ENCODE measurements at regions not wholly inside any gene's neighbourhood (a gene's known extent, or its start where the extent isn't known, plus 50 kb on each side); places are given as distances from the start of the nearest gene placed in this dataset.
"Not testable (repeated sequence)": the region's sequence is repeated elsewhere in the genome, so short reads cannot be mapped to it uniquely, and the experiment has no call there.

DNA sequence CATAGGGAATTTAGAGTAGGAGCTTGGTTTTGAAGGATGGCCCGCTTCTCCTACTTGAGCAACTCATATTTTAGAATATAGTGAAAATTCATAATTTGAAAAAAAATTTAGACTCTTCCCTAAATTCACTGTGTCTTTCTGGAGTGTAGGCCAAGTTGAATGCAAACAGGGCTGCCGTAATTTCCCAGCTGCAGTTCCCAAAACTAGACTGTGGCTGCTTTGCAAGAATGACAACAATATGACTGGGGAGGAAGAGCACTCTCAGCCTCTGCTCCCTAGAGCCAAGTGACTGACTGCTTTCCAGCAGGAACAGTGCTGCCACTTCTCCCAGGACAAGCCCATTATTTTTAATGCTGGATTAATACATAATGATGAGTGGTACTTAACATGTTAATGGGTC is 209.0 kb downstream of the RHOU start:
- TF ChIP-seq, protein P1, sequence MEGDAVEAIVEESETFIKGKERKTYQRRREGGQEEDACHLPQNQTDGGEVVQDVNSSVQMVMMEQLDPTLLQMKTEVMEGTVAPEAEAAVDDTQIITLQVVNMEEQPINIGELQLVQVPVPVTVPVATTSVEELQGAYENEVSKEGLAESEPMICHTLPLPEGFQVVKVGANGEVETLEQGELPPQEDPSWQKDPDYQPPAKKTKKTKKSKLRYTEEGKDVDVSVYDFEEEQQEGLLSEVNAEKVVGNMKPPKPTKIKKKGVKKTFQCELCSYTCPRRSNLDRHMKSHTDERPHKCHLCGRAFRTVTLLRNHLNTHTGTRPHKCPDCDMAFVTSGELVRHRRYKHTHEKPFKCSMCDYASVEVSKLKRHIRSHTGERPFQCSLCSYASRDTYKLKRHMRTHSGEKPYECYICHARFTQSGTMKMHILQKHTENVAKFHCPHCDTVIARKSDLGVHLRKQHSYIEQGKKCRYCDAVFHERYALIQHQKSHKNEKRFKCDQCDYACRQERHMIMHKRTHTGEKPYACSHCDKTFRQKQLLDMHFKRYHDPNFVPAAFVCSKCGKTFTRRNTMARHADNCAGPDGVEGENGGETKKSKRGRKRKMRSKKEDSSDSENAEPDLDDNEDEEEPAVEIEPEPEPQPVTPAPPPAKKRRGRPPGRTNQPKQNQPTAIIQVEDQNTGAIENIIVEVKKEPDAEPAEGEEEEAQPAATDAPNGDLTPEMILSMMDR (IDR thresholded peaks at IDR 0.05; ENCODE audit: control insufficient read depth, extremely low read depth, insufficient read depth): no peak
- no peak for DNase-seq (ENCODE audit: low read depth)
- no peak overlapping the region for H3K4me3 ChIP-seq (ENCODE audit: low read depth, low read length)

DNA sequence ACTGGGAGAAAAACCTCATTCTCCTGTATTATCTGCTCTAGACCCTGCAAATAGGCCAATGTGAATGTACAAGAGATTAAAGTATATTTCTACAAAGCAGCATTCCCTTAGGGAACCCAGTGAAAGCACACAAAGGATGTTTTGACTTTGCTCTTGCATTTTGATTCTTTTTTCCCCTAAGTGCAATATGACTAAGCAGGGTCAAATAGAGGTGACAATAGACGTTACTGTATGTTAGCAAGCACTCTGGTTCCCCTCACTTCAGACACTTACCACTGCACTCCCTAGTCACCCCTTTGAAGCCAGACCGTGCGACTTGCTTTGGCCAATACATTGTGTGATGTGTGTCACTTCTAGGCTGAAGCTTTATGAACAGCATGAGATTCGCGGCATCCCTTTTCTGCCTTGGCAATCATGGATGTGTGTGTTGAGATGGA is 209.7 kb downstream of the RHOU start:
- DNase-seq (ENCODE audit: low read depth): no peak
- TF ChIP-seq, protein P1 (IDR thresholded peaks at IDR 0.05; ENCODE audit: control insufficient read depth, extremely low read depth, insufficient read depth): no peak
- no peak overlapping the region for H3K4me3 ChIP-seq (ENCODE audit: low read depth, low read length)

DNA sequence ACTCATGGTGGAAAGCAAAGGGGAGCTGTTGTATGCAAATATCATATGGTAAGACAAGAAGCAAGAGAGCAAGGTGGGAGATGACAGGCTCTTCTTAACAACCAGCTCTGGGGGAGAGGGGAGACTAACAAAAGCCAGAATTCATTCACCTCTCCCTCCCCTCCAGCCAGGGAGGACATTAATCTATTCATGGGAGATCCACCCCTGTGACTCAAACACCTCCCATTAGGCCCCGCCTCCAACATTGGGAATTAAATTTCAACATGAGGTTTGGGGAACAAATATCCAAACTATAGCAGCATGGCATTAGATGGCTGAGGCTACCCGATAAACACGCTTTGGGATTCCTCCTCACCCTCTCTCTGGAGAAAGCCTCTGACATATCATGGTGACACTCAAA is 210.6 kb downstream of the RHOU start:
- TF ChIP-seq, protein P1 (IDR thresholded peaks at IDR 0.05; ENCODE audit: control insufficient read depth, extremely low read depth, insufficient read depth): no peak
- H3K4me3 ChIP-seq (ENCODE audit: low read depth, low read length): no peak overlapping the region

DNA sequence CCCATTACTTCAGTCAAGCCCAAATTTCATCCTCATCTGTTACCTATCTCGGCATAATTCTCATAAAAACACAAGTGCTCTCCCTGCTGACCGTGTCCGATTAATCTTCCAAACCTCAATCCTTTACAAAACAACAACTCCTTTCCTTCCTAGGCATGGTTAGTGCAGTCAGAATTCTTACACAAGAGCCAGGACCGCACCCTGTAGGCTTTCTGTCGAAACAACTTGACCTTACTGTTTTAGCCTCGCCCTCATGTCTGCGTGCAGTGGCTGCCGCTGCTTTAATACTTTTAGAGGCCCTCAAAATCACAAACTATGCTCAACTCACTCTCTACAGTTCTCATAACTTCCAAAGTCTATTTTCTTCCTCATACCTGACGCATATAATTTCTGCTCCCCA is 214.3 kb downstream of the RHOU start:
- DNase-seq (ENCODE audit: low read depth); H3K4me3 ChIP-seq (ENCODE audit: low read depth, low read length): not testable (repeated sequence)

More for the DNA sequence above, 210.6 kb downstream of the RHOU start:
- no peak for DNase-seq (ENCODE audit: low read depth)

DNA sequence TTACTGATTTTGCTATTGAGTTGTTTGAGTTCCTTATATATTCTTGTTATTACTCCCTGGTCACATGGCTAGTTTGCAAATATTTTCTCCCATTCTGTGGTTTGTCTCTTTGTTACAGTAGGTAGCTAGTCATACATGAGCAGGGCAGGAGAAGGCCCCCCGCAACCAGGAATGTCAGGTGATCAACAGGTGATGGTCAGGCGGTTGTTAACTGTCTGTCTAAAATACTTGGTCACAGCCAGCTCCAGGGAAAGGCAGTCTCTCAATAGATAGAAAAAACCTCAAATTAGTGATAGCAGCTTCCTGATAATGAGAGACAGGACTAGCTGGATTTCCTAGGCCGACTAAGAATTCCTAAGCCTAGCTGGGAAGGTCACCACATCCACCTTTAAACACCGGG is 217.9 kb downstream of the RHOU start:
- TF ChIP-seq, protein P1 (IDR thresholded peaks at IDR 0.05; ENCODE audit: control insufficient read depth, extremely low read depth, insufficient read depth): no peak
- H3K4me3 ChIP-seq (ENCODE audit: low read depth, low read length): no peak overlapping the region
- no peak for DNase-seq (ENCODE audit: low read depth)

DNA sequence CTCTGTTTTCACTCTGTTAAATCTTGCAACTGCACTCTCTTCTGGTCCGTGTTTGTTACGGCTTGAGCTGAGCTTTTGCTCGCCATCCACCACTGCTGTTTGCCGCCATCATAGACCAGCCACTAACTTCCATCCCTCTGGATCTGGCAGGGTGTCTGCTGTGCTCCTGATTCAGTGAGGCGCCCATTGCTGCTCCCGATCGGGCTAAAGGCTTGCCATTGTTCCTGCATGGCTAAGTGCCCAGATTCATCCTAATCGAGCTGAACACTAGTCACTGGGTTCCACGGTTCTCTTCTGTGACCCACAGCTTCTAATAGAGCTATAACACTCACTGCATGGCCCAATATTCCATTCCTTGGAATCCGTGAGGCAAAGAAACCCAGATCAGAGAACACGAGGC is 218.5 kb downstream of the RHOU start:
- H3K4me3 ChIP-seq (ENCODE audit: low read depth, low read length); DNase-seq (ENCODE audit: low read depth): not testable (repeated sequence)

DNA sequence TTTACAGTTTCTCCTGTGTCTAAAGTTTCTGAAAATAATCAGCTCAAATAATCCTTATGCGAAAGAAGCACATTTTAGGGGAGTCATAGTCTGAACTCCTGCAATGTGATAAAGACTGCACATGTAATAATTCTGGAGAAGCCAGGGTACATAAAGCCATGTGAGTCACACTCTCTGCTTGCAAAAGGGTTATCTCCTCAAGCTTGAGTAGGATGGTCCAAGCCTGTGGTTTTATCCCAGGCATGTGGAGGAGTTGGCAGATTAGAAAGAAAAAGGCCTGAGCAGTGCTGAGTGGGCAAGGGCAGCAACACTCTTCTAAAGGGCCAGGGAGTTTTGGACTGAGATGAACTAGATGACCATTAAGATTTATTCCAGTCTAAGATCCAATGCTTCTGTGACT is 220.4 kb downstream of the RHOU start:
- no peak for DNase-seq (ENCODE audit: low read depth)
- TF ChIP-seq, protein P1 (IDR thresholded peaks at IDR 0.05; ENCODE audit: control insufficient read depth, extremely low read depth, insufficient read depth): no peak
- H3K4me3 ChIP-seq (ENCODE audit: low read depth, low read length): no peak overlapping the region

DNA sequence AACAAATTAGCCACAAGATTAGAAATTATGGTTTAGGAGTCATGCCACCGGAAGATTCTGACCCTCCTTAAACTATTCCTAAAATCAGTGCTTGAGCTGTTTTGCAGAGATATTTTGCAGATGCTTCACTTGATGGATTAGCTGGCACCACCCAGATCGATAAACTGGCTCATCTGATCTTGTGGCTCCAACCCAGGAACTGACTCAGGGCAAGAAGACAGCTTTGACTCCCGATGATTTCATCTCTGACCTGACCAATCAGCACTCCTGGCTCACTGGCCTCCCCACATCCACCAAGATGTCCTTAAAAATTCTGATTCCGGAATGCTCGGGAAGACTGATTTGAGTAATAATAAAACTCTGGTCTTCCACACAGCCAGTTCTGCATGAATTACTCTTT is 221.6 kb downstream of the RHOU start:
- no peak for DNase-seq (ENCODE audit: low read depth)
- TF ChIP-seq, protein P1 (IDR thresholded peaks at IDR 0.05; ENCODE audit: control insufficient read depth, extremely low read depth, insufficient read depth): no peak
- H3K4me3 ChIP-seq (ENCODE audit: low read depth, low read length): no peak overlapping the region
